HL-60 (cell line): ENCODE measurements at regions not wholly inside any gene's neighbourhood (a gene's known extent, or its start where the extent isn't known, plus 50 kb on each side); places are given as distances from the start of the nearest gene placed in this dataset.

Source experiments
- DNase-seq, 2 experiments: peaks; one replicate each; pipeline ENCODE4 v3.0.0-alpha.2; 2010 to 2020; ENCODE audit warnings: low read depth in 1 of 2, low spot score in 1 of 2
- H3K27ac ChIP-seq: fragments of 250-450 bp; sonication (Bioruptor Pico); replicated peaks from 2 replicates; pipeline ENCODE4 v1.5.1; 2020; ENCODE audit warnings: mild to moderate bottlenecking, moderate library complexity
- H3K27me3 ChIP-seq: fragments of 250-450 bp; sonication (Bioruptor Pico); 2 replicates; pipeline ENCODE4 v1.5.1; 2021; ENCODE audit warnings: mild to moderate bottlenecking, moderate library complexity; ENCODE audit not compliant: insufficient read depth, poor library complexity, severe bottlenecking
- H3K4me3 ChIP-seq: replicated peaks from 2 replicates; pipeline ENCODE4 v1.5.1; 2011; ENCODE audit warnings: mild to moderate bottlenecking, control low read depth, low read length; ENCODE audit not compliant: insufficient read depth
- CTCF ChIP-seq: IDR thresholded peaks from one replicate; pipeline ENCODE4 v1.5.1; 2011; ENCODE audit warnings: low read length, control low read depth, inconsistent platforms; ENCODE audit not compliant: insufficient read depth
- GABPA ChIP-seq: IDR thresholded peaks from 2 replicates; pipeline ENCODE4 v1.6.1; 2012; ENCODE audit warnings: low read depth
- POLR2AphosphoS5 ChIP-seq: IDR thresholded peaks from 2 replicates; pipeline ENCODE4 v1.6.1; 2012; ENCODE audit warnings: low read depth
- SPI1 ChIP-seq: IDR thresholded peaks from 2 replicates; pipeline ENCODE4 v1.6.1; 2012; ENCODE audit warnings: low read depth, mild to moderate bottlenecking, borderline replicate concordance
- TF ChIP-seq, protein P1 (sequence below): IDR thresholded peaks from 2 replicates; pipeline ENCODE4 v1.6.1; 2012; ENCODE audit warnings: low read depth; ENCODE audit not compliant: insufficient replicate concordance

- no peak for TF ChIP-seq CTCF
- TF ChIP-seq POLR2AphosphoS5 = no peak
- DNase-seq = no peak
- Histone ChIP-seq H3K27me3 (peaks cover 3% of the 10 kb centered on the region), H3K4me3 (no peak overlapping the region), H3K27ac (no peak overlapping the region)
These were observed 150.6 kb upstream of the SPACA7 start for GRCh38 chr13:112225429-112226090.

DNA sequence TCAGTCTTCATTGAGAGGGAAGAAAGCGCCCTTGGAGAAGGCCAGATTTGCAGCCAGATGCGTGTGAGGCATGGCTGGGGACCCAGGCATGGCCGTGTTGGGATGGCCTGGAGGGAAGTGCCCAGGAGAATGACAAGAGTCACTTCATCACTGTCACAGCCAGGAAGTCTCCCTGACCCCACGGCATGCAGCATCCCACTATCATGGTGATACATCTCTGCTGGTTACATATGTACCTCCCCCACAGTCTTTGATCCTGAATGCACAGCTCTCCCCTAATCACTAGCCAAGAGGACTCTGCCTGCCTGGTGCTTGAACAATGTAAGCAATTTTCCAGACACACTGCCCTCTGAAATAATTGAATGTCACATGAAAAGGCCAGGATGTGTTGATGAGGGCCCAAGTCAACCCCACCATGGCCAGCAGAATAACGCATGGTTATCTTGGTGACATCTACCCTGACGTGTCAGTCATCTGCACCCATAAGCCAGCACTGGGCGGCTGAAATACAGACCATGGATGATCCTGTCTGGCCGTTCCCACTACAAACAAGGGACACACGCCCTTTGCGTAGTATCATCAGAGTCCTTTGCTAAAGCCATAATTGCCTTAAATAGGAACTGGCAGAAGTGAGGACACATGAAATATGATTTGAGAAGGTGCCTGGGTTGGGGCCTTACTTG lies 149.7 kb upstream of the SPACA7 start:
- TF ChIP-seq, protein P1, sequence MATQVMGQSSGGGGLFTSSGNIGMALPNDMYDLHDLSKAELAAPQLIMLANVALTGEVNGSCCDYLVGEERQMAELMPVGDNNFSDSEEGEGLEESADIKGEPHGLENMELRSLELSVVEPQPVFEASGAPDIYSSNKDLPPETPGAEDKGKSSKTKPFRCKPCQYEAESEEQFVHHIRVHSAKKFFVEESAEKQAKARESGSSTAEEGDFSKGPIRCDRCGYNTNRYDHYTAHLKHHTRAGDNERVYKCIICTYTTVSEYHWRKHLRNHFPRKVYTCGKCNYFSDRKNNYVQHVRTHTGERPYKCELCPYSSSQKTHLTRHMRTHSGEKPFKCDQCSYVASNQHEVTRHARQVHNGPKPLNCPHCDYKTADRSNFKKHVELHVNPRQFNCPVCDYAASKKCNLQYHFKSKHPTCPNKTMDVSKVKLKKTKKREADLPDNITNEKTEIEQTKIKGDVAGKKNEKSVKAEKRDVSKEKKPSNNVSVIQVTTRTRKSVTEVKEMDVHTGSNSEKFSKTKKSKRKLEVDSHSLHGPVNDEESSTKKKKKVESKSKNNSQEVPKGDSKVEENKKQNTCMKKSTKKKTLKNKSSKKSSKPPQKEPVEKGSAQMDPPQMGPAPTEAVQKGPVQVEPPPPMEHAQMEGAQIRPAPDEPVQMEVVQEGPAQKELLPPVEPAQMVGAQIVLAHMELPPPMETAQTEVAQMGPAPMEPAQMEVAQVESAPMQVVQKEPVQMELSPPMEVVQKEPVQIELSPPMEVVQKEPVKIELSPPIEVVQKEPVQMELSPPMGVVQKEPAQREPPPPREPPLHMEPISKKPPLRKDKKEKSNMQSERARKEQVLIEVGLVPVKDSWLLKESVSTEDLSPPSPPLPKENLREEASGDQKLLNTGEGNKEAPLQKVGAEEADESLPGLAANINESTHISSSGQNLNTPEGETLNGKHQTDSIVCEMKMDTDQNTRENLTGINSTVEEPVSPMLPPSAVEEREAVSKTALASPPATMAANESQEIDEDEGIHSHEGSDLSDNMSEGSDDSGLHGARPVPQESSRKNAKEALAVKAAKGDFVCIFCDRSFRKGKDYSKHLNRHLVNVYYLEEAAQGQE = no peak
- TF ChIP-seq GABPA (no peak), SPI1 (no peak)
- no peak overlapping the region for H3K4me3 ChIP-seq
- no peak for DNase-seq
- no peak overlapping the region for H3K27ac ChIP-seq
- peaks cover 3% of the 10 kb centered on the region for H3K27me3 ChIP-seq

DNA sequence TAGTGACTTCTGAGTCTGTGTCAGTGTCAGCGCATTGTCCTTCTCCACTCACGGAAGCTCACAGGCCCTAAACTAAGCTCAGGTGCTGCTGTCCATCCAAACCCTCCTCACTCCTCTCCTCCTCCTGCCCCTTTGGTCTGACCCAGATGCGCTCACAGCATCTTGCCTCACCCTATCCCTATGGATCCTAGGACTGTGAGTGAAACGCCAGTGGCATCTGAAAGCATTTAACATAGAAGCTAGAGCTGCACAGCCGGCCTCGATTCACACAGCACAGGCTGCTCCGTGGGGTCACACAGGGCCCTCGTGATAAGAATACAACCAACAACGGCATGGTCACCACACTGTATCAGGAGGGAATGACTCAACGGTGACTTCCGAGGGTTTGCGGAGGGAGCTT lies 149.1 kb upstream of the SPACA7 start:
- no peak overlapping the region for H3K27ac ChIP-seq
- peaks cover 3% of the 10 kb centered on the region for H3K27me3 ChIP-seq
- no peak for DNase-seq
- TF ChIP-seq SPI1 = no peak
- TF ChIP-seq, protein P1 = no peak
- TF ChIP-seq POLR2AphosphoS5 = no peak
- TF ChIP-seq GABPA = no peak
- TF ChIP-seq CTCF = no peak
- no peak overlapping the region for H3K4me3 ChIP-seq

GRCh38 chr13:112229445-112229844 lies 146.7 kb upstream of the SPACA7 start:
- no peak for TF ChIP-seq SPI1
- no peak for TF ChIP-seq GABPA
- no peak overlapping the region for H3K27ac ChIP-seq
- no peak for DNase-seq
- H3K4me3 ChIP-seq = no peak overlapping the region
- H3K27me3 ChIP-seq = no peaks in the 10 kb centered on the region
